A549 (cell line): ENCODE measurements at regions not wholly inside any gene's neighbourhood (a gene's known extent, or its start where the extent isn't known, plus 50 kb on each side); places are given as distances from the start of the nearest gene placed in this dataset.

Experiments used
- ATAC-seq, 2 experiments: fragments of 200-7000 bp in 1 of 2; fragments of >200 bp in 1 of 2; cut with Nextera tagmentation in 1 of 2; cut with Tn5 transposase in 1 of 2; 3 replicates each; pipeline versions ENCODE4 v1.8.0 to v1.9.1; 2018 to 2020; ENCODE audit warnings: mild to moderate bottlenecking in 1 of 2, moderate library complexity in 1 of 2
- CTCF ChIA-PET: fragments of 300-600 bp; sonication (Branson Sonifier 250); formaldehyde crosslinking; extraction: SDS; loops from one replicate; lab custom pipeline; 2021; ENCODE audit warnings: antibody characterized with exemption, inconsistent platforms; lab: Yijun Ruan, JAX
- POLR2A ChIA-PET: fragments of 350-600 bp; formaldehyde crosslinking; extraction: SDS; loops from one replicate; lab custom pipeline; 2021; ENCODE audit warnings: antibody characterized with exemption, inconsistent platforms; lab: Yijun Ruan, JAX
- DNase-seq, 2 experiments: peaks; one replicate each; pipeline versions ENCODE4 v3.0.0 to v3.0.0-alpha.2; 2011 to 2016; ENCODE audit warnings: low read depth in 1 of 2, low spot score in 1 of 2
- FAIRE-seq: peaks from 2 replicates; lab custom pipeline; 2011; peaks lifted over from hg19 to GRCh38; lab: Jason Lieb, UNC
- H3K27ac ChIP-seq, 2 experiments: fragments of >200 bp; sonication (Bioruptor Twin); formaldehyde crosslinking; 3 replicates each; pipeline ENCODE4 v1.5.1; 2016 to 2017
- H3K4me1 ChIP-seq: fragments of >200 bp; sonication (Bioruptor Twin); formaldehyde crosslinking; 3 replicates; pipeline ENCODE4 v1.6.1; 2016
- H3K4me2 ChIP-seq: fragments of >200 bp; sonication (Bioruptor Twin); formaldehyde crosslinking; 3 replicates; pipeline ENCODE4 v1.6.1; 2016
- H3K4me3 ChIP-seq: fragments of >200 bp; sonication (Bioruptor Twin); formaldehyde crosslinking; 3 replicates; pipeline ENCODE4 v1.5.1; 2016
- H3K9me3 ChIP-seq: fragments of >200 bp; sonication (Bioruptor Twin); formaldehyde crosslinking; 3 replicates; pipeline ENCODE4 v1.6.1; 2016
- BHLHE40 ChIP-seq: IDR thresholded peaks from 2 replicates; pipeline ENCODE4 v1.6.1; 2012; ENCODE audit warnings: low read depth, low read length, inconsistent platforms
- CBX2 ChIP-seq: fragments of 200-600 bp; sonication (generic); IDR thresholded peaks from 2 replicates; pipeline ENCODE4 v1.6.1; 2016; ENCODE audit warnings: low read depth, mild to moderate bottlenecking, borderline replicate concordance
- CHD2 ChIP-seq: fragments of 150-350 bp; IDR thresholded peaks from 2 replicates; pipeline ENCODE4 v1.6.1; 2014; ENCODE audit warnings: low read length; ENCODE audit not compliant: partially characterized antibody
- CHD4 ChIP-seq: fragments of 200-600 bp; sonication (generic); IDR thresholded peaks from 2 replicates; pipeline ENCODE4 v1.6.1; 2016; ENCODE audit warnings: antibody characterized with exemption, mild to moderate bottlenecking, borderline replicate concordance
- E2F6 ChIP-seq: IDR thresholded peaks from 2 replicates; pipeline ENCODE4 v1.6.1; 2012; ENCODE audit warnings: low read depth, borderline replicate concordance
- EHF ChIP-seq: fragments of 250-450 bp; sonication (Bioruptor Pico); IDR thresholded peaks from 2 replicates; pipeline ENCODE4 v1.5.0; 2020; ENCODE audit warnings: mild to moderate bottlenecking
- EHMT2 ChIP-seq: fragments of 200-600 bp; sonication (generic); IDR thresholded peaks from 2 replicates; pipeline ENCODE4 v1.6.1; 2016; ENCODE audit warnings: antibody characterized with exemption, low read depth, mild to moderate bottlenecking, moderate library complexity
- ELK1 ChIP-seq: fragments of 150-350 bp; IDR thresholded peaks from 2 replicates; pipeline ENCODE4 v1.6.1; 2014; ENCODE audit warnings: low read depth, mild to moderate bottlenecking, low read length
- FOSB ChIP-seq: fragments of 250-450 bp; sonication (Bioruptor Pico); IDR thresholded peaks from 2 replicates; pipeline ENCODE4 v1.5.0; 2020; ENCODE audit warnings: mild to moderate bottlenecking, moderate library complexity
- FOXS1 ChIP-seq: fragments of 250-450 bp; sonication (Bioruptor Pico); IDR thresholded peaks from 2 replicates; pipeline ENCODE4 v1.5.0; 2020; ENCODE audit warnings: mild to moderate bottlenecking, moderate library complexity
- HDAC2 ChIP-seq: fragments of 200-600 bp; sonication (generic); IDR thresholded peaks from 2 replicates; pipeline ENCODE4 v1.6.1; 2016
- HES2 ChIP-seq: fragments of >200 bp; sonication (Bioruptor Twin); formaldehyde crosslinking; IDR thresholded peaks from 2 replicates; pipeline ENCODE4 v1.6.1; 2016
- HOXA7 ChIP-seq: fragments of 250-450 bp; sonication (Bioruptor Pico); IDR thresholded peaks from 2 replicates; pipeline ENCODE4 v1.5.0; 2020; ENCODE audit warnings: mild to moderate bottlenecking, moderate library complexity
- MAFK ChIP-seq: fragments of 450-650 bp; IDR thresholded peaks from 2 replicates; pipeline ENCODE4 v1.6.1; 2014; ENCODE audit not compliant: partially characterized antibody
- NFE2L2 ChIP-seq: fragments of 150-350 bp; conservative IDR thresholded peaks from 2 replicates; pipeline ENCODE4 v1.6.1; 2014; ENCODE audit warnings: low read length
- NPAS2 ChIP-seq: fragments of 250-450 bp; sonication (Bioruptor Pico); IDR thresholded peaks from 2 replicates; pipeline ENCODE4 v1.8.0; 2022; ENCODE audit warnings: mild to moderate bottlenecking, moderate library complexity, borderline replicate concordance
- NR3C1 ChIP-seq: fragments of >200 bp; sonication (Bioruptor Twin); formaldehyde crosslinking; IDR thresholded peaks from 3 replicates; pipeline ENCODE4 v1.6.1; 2017
- PBX3 ChIP-seq: IDR thresholded peaks from 2 replicates; pipeline ENCODE4 v1.6.1; 2012
- RNF2 ChIP-seq: fragments of 200-600 bp; sonication (generic); IDR thresholded peaks from 2 replicates; pipeline ENCODE4 v1.6.1; 2016; ENCODE audit warnings: low read depth, mild to moderate bottlenecking, antibody characterized with exemption, moderate library complexity, borderline replicate concordance
- SREBF2 ChIP-seq: fragments of 450-650 bp; IDR thresholded peaks from 2 replicates; pipeline ENCODE4 v1.6.1; 2014; ENCODE audit warnings: mild to moderate bottlenecking, moderate library complexity
- TP53 ChIP-seq: fragments of 250-450 bp; sonication (Bioruptor Pico); IDR thresholded peaks from 2 replicates; pipeline ENCODE4 v1.5.0; 2021; ENCODE audit warnings: mild to moderate bottlenecking, moderate library complexity
- ZC3H11A ChIP-seq: fragments of 450-650 bp; IDR thresholded peaks from 2 replicates; pipeline ENCODE4 v1.6.1; 2014; ENCODE audit warnings: antibody characterized with exemption, mild to moderate bottlenecking
- ZNF302 ChIP-seq: fragments of 250-450 bp; sonication (Bioruptor Pico); IDR thresholded peaks from 2 replicates; pipeline ENCODE4 v1.9.0; 2021; ENCODE audit warnings: inconsistent platforms, mild to moderate bottlenecking, moderate library complexity
- ZSCAN20 ChIP-seq: fragments of 250-450 bp; sonication (Bioruptor Pico); IDR thresholded peaks from 2 replicates; pipeline ENCODE4 v1.8.0; 2022; ENCODE audit warnings: mild to moderate bottlenecking, moderate library complexity
- WGBS: methylation state at CpG from one replicate; pipeline ENCODE4 v1.1.6; 2017; ENCODE audit errors: missing lambda C conversion rate; 5-methylcytosine and 5-hydroxymethylcytosine counted together

- peak; percentile 94 for FAIRE-seq
- H3K4me1 ChIP-seq = 0 out of 3 replicates have a peak, but pooled peaks cover 3% of the 10 kb centered on the region
- WGBS = 43% methylated on average over 2 of the region's 2 CpGs
- no peak overlapping the region for H3K27ac ChIP-seq
- H3K4me3 ChIP-seq = no peak overlapping the region
- H3K9me3 ChIP-seq = no peaks in the 10 kb centered on the region
- ChIA-PET CTCF (no interaction called here), POLR2A (no interaction called here)
- TF ChIP-seq HES2 (no peak), BHLHE40 (no peak), EHF (CRISPR knock-in tag) (no peak), TP53 (CRISPR knock-in tag) (no peak), RNF2 (no peak), CBX2 (no peak), FOXS1 (CRISPR knock-in tag) (no peak)
- H3K4me2 ChIP-seq = no peak overlapping the region
- ATAC-seq = no peak
- no peak for DNase-seq
These were observed 549.0 kb upstream of the LRRN3 start for GRCh38 chr7:110541962-110542361.

- FAIRE-seq (no peak), ATAC-seq (no peak), DNase-seq (no peak)
- ChIA-PET CTCF (no interaction called here), POLR2A (no interaction called here)
- TF ChIP-seq ZSCAN20 (CRISPR knock-in tag) (no peak), NFE2L2 (no peak), FOXS1 (CRISPR knock-in tag) (no peak), ELK1 (no peak), NPAS2 (CRISPR knock-in tag) (no peak), CBX2 (no peak), CHD2 (no peak), HDAC2 (no peak)
- Histone ChIP-seq H3K9me3 (no peaks in the 10 kb centered on the region), H3K4me1 (0 out of 3 replicates have a peak, but pooled peaks cover 3% of the 10 kb centered on the region), H3K4me3 (no peak overlapping the region), H3K4me2 (no peak overlapping the region), H3K27ac (no peak overlapping the region)
- 31% methylated on average over 1 of the region's 1 CpG for WGBS
These were observed 546.7 kb upstream of the LRRN3 start for GRCh38 chr7:110544194-110544593.

GRCh38 chr7:110548372-110548771 lies 542.6 kb upstream of the LRRN3 start:
- ChIA-PET POLR2A (no interaction called here), CTCF (interaction anchor here (0.8 kb wide), 1 partner anchor 545 kb away, joined by 3 read pairs; no protein-coding TSS in a partner anchor)
- FAIRE-seq (no peak), ATAC-seq (no peak), DNase-seq (no peak)
- Histone ChIP-seq H3K4me1 (no peaks in the 10 kb centered on the region), H3K27ac (no peak overlapping the region), H3K4me3 (no peak overlapping the region), H3K4me2 (no peak overlapping the region), H3K9me3 (no peaks in the 10 kb centered on the region)
- TF ChIP-seq ZSCAN20 (CRISPR knock-in tag) (no peak), HOXA7 (CRISPR knock-in tag) (no peak), ZNF302 (CRISPR knock-in tag) (no peak), E2F6 (no peak), EHMT2 (no peak), EHF (CRISPR knock-in tag) (no peak), HES2 (no peak), MAFK (no peak), ZC3H11A (no peak), NR3C1 (no peak), BHLHE40 (no peak), RNF2 (no peak), FOSB (no peak), PBX3 (no peak), SREBF2 (no peak), CHD4 (no peak)
